SK-N-SH treated with all-trans-retinoic acid at 6 μM for 48 hours (cell line): ENCODE measurements at regions not wholly inside any gene's neighbourhood (a gene's known extent, or its start where the extent isn't known, plus 50 kb on each side); places are given as distances from the start of the nearest gene placed in this dataset.

Experiments
- ATAC-seq: fragments of 200-7000 bp; cut with Tn5 transposase; 3 replicates; pipeline ENCODE4 v1.9.1; 2020; ENCODE audit warnings: mild to moderate bottlenecking, moderate library complexity
- ARNTL ChIP-seq: fragments of 450-650 bp; formaldehyde crosslinking; IDR thresholded peaks from 2 replicates; pipeline ENCODE4 v1.5.0; 2020; ENCODE audit warnings: low read depth, mild to moderate bottlenecking, moderate library complexity, borderline replicate concordance
- BACH2 ChIP-seq: fragments of 250-450 bp; sonication (Bioruptor Pico); IDR thresholded peaks from 2 replicates; pipeline ENCODE4 v1.9.0; 2021; ENCODE audit warnings: mild to moderate bottlenecking, borderline replicate concordance
- CREB5 ChIP-seq: fragments of 250-450 bp; sonication (Bioruptor Pico); IDR thresholded peaks from 2 replicates; pipeline ENCODE4 v1.5.1; 2020; ENCODE audit warnings: low read depth, mild to moderate bottlenecking, moderate library complexity
- CSDC2 ChIP-seq: fragments of 250-450 bp; sonication (Bioruptor Pico); IDR thresholded peaks from 2 replicates; pipeline ENCODE4 v1.5.0; 2020; ENCODE audit warnings: mild to moderate bottlenecking, moderate library complexity
- ESRRG ChIP-seq: fragments of 250-450 bp; sonication (Bioruptor Pico); IDR thresholded peaks from 2 replicates; pipeline ENCODE4 v1.6.1; 2021; ENCODE audit warnings: mild to moderate bottlenecking
- GLIS3 ChIP-seq: fragments of 250-450 bp; sonication (Bioruptor Pico); IDR thresholded peaks from 2 replicates; pipeline ENCODE4 v1.5.0; 2020; ENCODE audit warnings: mild to moderate bottlenecking, moderate library complexity
- OSR1 ChIP-seq: fragments of 250-450 bp; sonication (Bioruptor Pico); IDR thresholded peaks from 2 replicates; pipeline ENCODE4 v1.8.0; 2022; ENCODE audit warnings: moderate library complexity, mild to moderate bottlenecking, inconsistent platforms
- POU6F1 ChIP-seq: fragments of 250-450 bp; sonication (Bioruptor Pico); IDR thresholded peaks from 2 replicates; pipeline ENCODE4 v1.8.0; 2021; ENCODE audit warnings: low read depth, mild to moderate bottlenecking, moderate library complexity, borderline replicate concordance
- PPARA ChIP-seq: fragments of 250-450 bp; sonication (Bioruptor Pico); IDR thresholded peaks from 2 replicates; pipeline ENCODE4 v1.5.0; 2020; ENCODE audit warnings: mild to moderate bottlenecking, borderline replicate concordance
- RARB ChIP-seq: fragments of 250-450 bp; sonication (Bioruptor Pico); IDR thresholded peaks from 2 replicates; pipeline ENCODE4 v1.8.0; 2021; ENCODE audit warnings: mild to moderate bottlenecking, moderate library complexity
- SNAI2 ChIP-seq: fragments of 250-450 bp; sonication (Bioruptor Pico); IDR thresholded peaks from 2 replicates; pipeline ENCODE4 v1.5.0; 2020; ENCODE audit warnings: mild to moderate bottlenecking, moderate library complexity
- TCF4 ChIP-seq: fragments of 250-450 bp; sonication (Bioruptor Pico); IDR thresholded peaks from 2 replicates; pipeline ENCODE4 v1.8.0; 2021; ENCODE audit warnings: mild to moderate bottlenecking, moderate library complexity, borderline replicate concordance
- TOX ChIP-seq: fragments of 250-450 bp; sonication (Bioruptor Pico); IDR thresholded peaks from 2 replicates; pipeline ENCODE4 v1.8.0; 2021; ENCODE audit warnings: mild to moderate bottlenecking, moderate library complexity, borderline replicate concordance
- ZC3H10 ChIP-seq: fragments of 250-450 bp; sonication (Bioruptor Pico); IDR thresholded peaks from 2 replicates; pipeline ENCODE4 v1.5.1; 2021; ENCODE audit warnings: mild to moderate bottlenecking, moderate library complexity
- ZFP3 ChIP-seq: fragments of 250-450 bp; sonication (Bioruptor Pico); IDR thresholded peaks from 2 replicates; pipeline ENCODE4 v1.5.0; 2020; ENCODE audit warnings: mild to moderate bottlenecking, moderate library complexity
- ZFP30 ChIP-seq: fragments of 450-650 bp; formaldehyde crosslinking; IDR thresholded peaks from 2 replicates; pipeline ENCODE4 v1.5.0; 2022; ENCODE audit warnings: mild to moderate bottlenecking, moderate library complexity
- ZNF565 ChIP-seq: fragments of 450-650 bp; formaldehyde crosslinking; conservative IDR thresholded peaks from 2 replicates; pipeline ENCODE4 v1.5.0; 2020; ENCODE audit warnings: low read depth, mild to moderate bottlenecking, moderate library complexity
- ZNF8 ChIP-seq: fragments of 450-650 bp; formaldehyde crosslinking; IDR thresholded peaks from 2 replicates; pipeline ENCODE4 v1.5.0; 2020; ENCODE audit warnings: mild to moderate bottlenecking, moderate library complexity
- TF ChIP-seq, protein P1 (sequence below): fragments of 250-450 bp; sonication (Bioruptor Pico); IDR thresholded peaks from 2 replicates; pipeline ENCODE4 v1.5.0; 2020; ENCODE audit warnings: mild to moderate bottlenecking, moderate library complexity

DNA sequence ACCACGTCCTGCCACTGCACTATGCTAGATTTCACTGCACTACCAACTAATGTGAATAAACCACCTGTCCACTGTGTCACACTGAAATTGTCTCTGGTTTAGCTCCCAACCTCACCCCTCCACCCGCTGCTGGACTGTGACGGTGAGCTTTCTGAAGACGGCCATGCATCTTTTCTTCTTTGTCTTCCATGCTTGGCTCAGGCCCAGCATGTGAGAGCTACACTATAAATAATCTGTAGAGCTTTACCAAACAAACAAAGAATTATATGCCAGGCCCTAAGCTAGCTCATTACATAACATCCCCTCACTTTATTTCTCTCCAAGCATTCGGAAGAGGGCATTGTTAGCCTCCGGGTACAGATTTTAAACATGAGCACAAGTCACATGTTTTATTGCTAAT is 633.2 kb downstream of the TNS3 start:
- no peak for ATAC-seq
- TF ChIP-seq TCF4 (CRISPR knock-in tag) (no peak), ZNF8 (no peak), BACH2 (no peak), OSR1 (no peak), ESRRG (CRISPR knock-in tag) (no peak), RARB (CRISPR knock-in tag) (no peak), TOX (CRISPR knock-in tag) (no peak), POU6F1 (CRISPR knock-in tag) (no peak), ZC3H10 (CRISPR knock-in tag) (no peak), ZFP3 (CRISPR knock-in tag) (no peak), CSDC2 (CRISPR knock-in tag) (no peak), PPARA (CRISPR knock-in tag) (no peak), ZFP30 (CRISPR knock-in tag) (no peak), ZNF565 (CRISPR knock-in tag) (no peak)
- TF ChIP-seq, protein P1, sequence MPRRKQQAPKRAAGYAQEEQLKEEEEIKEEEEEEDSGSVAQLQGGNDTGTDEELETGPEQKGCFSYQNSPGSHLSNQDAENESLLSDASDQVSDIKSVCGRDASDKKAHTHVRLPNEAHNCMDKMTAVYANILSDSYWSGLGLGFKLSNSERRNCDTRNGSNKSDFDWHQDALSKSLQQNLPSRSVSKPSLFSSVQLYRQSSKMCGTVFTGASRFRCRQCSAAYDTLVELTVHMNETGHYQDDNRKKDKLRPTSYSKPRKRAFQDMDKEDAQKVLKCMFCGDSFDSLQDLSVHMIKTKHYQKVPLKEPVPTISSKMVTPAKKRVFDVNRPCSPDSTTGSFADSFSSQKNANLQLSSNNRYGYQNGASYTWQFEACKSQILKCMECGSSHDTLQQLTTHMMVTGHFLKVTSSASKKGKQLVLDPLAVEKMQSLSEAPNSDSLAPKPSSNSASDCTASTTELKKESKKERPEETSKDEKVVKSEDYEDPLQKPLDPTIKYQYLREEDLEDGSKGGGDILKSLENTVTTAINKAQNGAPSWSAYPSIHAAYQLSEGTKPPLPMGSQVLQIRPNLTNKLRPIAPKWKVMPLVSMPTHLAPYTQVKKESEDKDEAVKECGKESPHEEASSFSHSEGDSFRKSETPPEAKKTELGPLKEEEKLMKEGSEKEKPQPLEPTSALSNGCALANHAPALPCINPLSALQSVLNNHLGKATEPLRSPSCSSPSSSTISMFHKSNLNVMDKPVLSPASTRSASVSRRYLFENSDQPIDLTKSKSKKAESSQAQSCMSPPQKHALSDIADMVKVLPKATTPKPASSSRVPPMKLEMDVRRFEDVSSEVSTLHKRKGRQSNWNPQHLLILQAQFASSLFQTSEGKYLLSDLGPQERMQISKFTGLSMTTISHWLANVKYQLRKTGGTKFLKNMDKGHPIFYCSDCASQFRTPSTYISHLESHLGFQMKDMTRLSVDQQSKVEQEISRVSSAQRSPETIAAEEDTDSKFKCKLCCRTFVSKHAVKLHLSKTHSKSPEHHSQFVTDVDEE, result no peak

GRCh38 chr7:46945328-46945727 is 636.6 kb downstream of the TNS3 start:
- no peak for ATAC-seq
- no peak for TF ChIP-seq ZNF565 (CRISPR knock-in tag)
- no peak for TF ChIP-seq GLIS3
- TF ChIP-seq BACH2, result no peak
- TF ChIP-seq ARNTL (CRISPR knock-in tag), result no peak
- TF ChIP-seq, protein P1, result no peak
- TF ChIP-seq ZC3H10 (CRISPR knock-in tag), result no peak
- no peak for TF ChIP-seq OSR1
- TF ChIP-seq ESRRG (CRISPR knock-in tag), result no peak

- no peak for TF ChIP-seq CREB5
- TF ChIP-seq SNAI2, result no peak
- no peak for TF ChIP-seq ARNTL (CRISPR knock-in tag)
- no peak for TF ChIP-seq BACH2
- no peak for TF ChIP-seq RARB (CRISPR knock-in tag)
- no peak for TF ChIP-seq OSR1
- no peak for TF ChIP-seq ZFP30 (CRISPR knock-in tag)
- TF ChIP-seq TOX (CRISPR knock-in tag), result no peak
- no peak for TF ChIP-seq ZC3H10 (CRISPR knock-in tag)
- TF ChIP-seq ZFP3 (CRISPR knock-in tag), result no peak
- TF ChIP-seq ZNF565 (CRISPR knock-in tag), result no peak
- TF ChIP-seq TCF4 (CRISPR knock-in tag), result no peak
- TF ChIP-seq GLIS3, result no peak
- TF ChIP-seq ESRRG (CRISPR knock-in tag), result no peak
- TF ChIP-seq, protein P1, result no peak
Measured at GRCh38 chr7:46943996-46944395, 637.9 kb downstream of the TNS3 start.

More at GRCh38 chr7:46943996-46944395, 637.9 kb downstream of the TNS3 start:
- no peak for ATAC-seq
